KG1 (cell line): ENCODE measurements at regions not wholly inside any gene's neighbourhood (a gene's known extent, or its start where the extent isn't known, plus 50 kb on each side); places are given as distances from the start of the nearest gene placed in this dataset.
"Not testable (repeated sequence)": the region's sequence is repeated elsewhere in the genome, so short reads cannot be mapped to it uniquely, and the experiment has no call there.

Experiments
- DNase-seq: peaks from one replicate; lab custom pipeline; 2025; lab: John Stamatoyannopoulos, UW

- not testable (repeated sequence) for DNase-seq
These were observed 119.1 kb upstream of the CARD11 start for GRCh38 chr7:3162798-3163197.

- no peak for DNase-seq
These were observed 120.7 kb upstream of the CARD11 start for GRCh38 chr7:3164380-3164792.

GRCh38 chr7:3165681-3166580, 122.3 kb upstream of the CARD11 start:
- DNase-seq, result no peak

GRCh38 chr7:3167551-3167950, 123.9 kb upstream of the CARD11 start:
- no peak for DNase-seq

GRCh38 chr7:3168370-3168769, 124.7 kb upstream of the CARD11 start:
- DNase-seq, result no peak

- no peak for DNase-seq
These were observed 125.2 kb upstream of the CARD11 start for GRCh38 chr7:3168869-3169268.

GRCh38 chr7:3172768-3173280, 128.2 kb upstream of the SDK1 start:
- no peak for DNase-seq

- DNase-seq, result no peak
These were observed 126.4 kb upstream of the SDK1 start for GRCh38 chr7:3174515-3175284.

- no peak for DNase-seq
These were observed 125.7 kb upstream of the SDK1 start for GRCh38 chr7:3175285-3175902.

GRCh38 chr7:3176112-3177000, 124.7 kb upstream of the SDK1 start:
- no peak for DNase-seq

- no peak for DNase-seq
These were observed 123.8 kb upstream of the SDK1 start for GRCh38 chr7:3177271-3177670.

GRCh38 chr7:3179456-3179855, 121.6 kb upstream of the SDK1 start:
- no peak for DNase-seq

GRCh38 chr7:3180604-3181003, 120.4 kb upstream of the SDK1 start:
- DNase-seq, result no peak

GRCh38 chr7:3182055-3182454, 119.0 kb upstream of the SDK1 start:
- not testable (repeated sequence) for DNase-seq

GRCh38 chr7:3187444-3188040, 113.5 kb upstream of the SDK1 start:
- no peak for DNase-seq

GRCh38 chr7:3188946-3189345, 112.1 kb upstream of the SDK1 start:
- DNase-seq, result no peak

GRCh38 chr7:3191548-3191947, 109.5 kb upstream of the SDK1 start:
- DNase-seq, result no peak

GRCh38 chr7:3192669-3193068, 108.4 kb upstream of the SDK1 start:
- no peak for DNase-seq

GRCh38 chr7:3193379-3194120, 107.5 kb upstream of the SDK1 start:
- no peak for DNase-seq

GRCh38 chr7:3194501-3195141, 106.4 kb upstream of the SDK1 start:
- no peak for DNase-seq
